ENCODE measurements at regions not wholly inside any gene's neighbourhood (a gene's known extent, or its start where the extent isn't known, plus 50 kb on each side); places are given as distances from the start of the nearest gene placed in this dataset.
"Not testable (repeated sequence)": the region's sequence is repeated elsewhere in the genome, so short reads cannot be mapped to it uniquely, and the experiment has no call there.

GRCh38 chr1:146400173-146401121, 171.6 kb upstream of the NOTCH2NLA start:
- H3K36me3 Mint-ChIP-seq (ENCODE audit: low read depth); intact Hi-C loops (cut with micrococcal nuclease); DNase-seq (ENCODE audit: low spot score); H3K27me3 Mint-ChIP-seq (ENCODE audit: insufficient read depth); H3K9me3 Mint-ChIP-seq: not testable (repeated sequence)
- Mint-ChIP-seq H3K27ac (peak overlapping the region; percentile 84), H3K4me3 (peak overlapping the region; percentile 26), H3K4me1 (ENCODE audit: low read depth) (peaks cover 25% of the 10 kb centered on the region)

GRCh38 chr1:146399225-146399624, 170.4 kb upstream of the NOTCH2NLA start:
- peaks cover 25% of the 10 kb centered on the region for H3K4me1 Mint-ChIP-seq (ENCODE audit: low read depth)
- H3K27ac Mint-ChIP-seq; H3K27me3 Mint-ChIP-seq (ENCODE audit: insufficient read depth); DNase-seq (ENCODE audit: low spot score); H3K9me3 Mint-ChIP-seq; H3K36me3 Mint-ChIP-seq (ENCODE audit: low read depth); intact Hi-C loops (cut with micrococcal nuclease); H3K4me3 Mint-ChIP-seq: not testable (repeated sequence)

- H3K9me3 Mint-ChIP-seq; H3K27me3 Mint-ChIP-seq (ENCODE audit: insufficient read depth); H3K27ac Mint-ChIP-seq; H3K4me3 Mint-ChIP-seq; intact Hi-C loops (cut with micrococcal nuclease); DNase-seq (ENCODE audit: low spot score); H3K36me3 Mint-ChIP-seq (ENCODE audit: low read depth): not testable (repeated sequence)
- H3K4me1 Mint-ChIP-seq (ENCODE audit: low read depth): peaks cover 23% of the 10 kb centered on the region
These were observed 168.0 kb upstream of the NOTCH2NLA start for GRCh38 chr1:146396801-146397200.

- peaks cover 18% of the 10 kb centered on the region for H3K4me1 Mint-ChIP-seq (ENCODE audit: low read depth)
- DNase-seq (ENCODE audit: low spot score); H3K4me3 Mint-ChIP-seq; intact Hi-C loops (cut with micrococcal nuclease); H3K9me3 Mint-ChIP-seq; H3K27ac Mint-ChIP-seq; H3K27me3 Mint-ChIP-seq (ENCODE audit: insufficient read depth); H3K36me3 Mint-ChIP-seq (ENCODE audit: low read depth): not testable (repeated sequence)
These were observed 167.4 kb upstream of the NOTCH2NLA start for GRCh38 chr1:146396242-146396641.

GRCh38 chr1:146393796-146394195, 165.0 kb upstream of the NOTCH2NLA start:
- H3K36me3 Mint-ChIP-seq (ENCODE audit: low read depth); H3K27me3 Mint-ChIP-seq (ENCODE audit: insufficient read depth); H3K9me3 Mint-ChIP-seq; DNase-seq (ENCODE audit: low spot score); intact Hi-C loops (cut with micrococcal nuclease); H3K4me3 Mint-ChIP-seq; H3K4me1 Mint-ChIP-seq (ENCODE audit: low read depth); H3K27ac Mint-ChIP-seq: not testable (repeated sequence)

- H3K9me3 Mint-ChIP-seq; DNase-seq (ENCODE audit: low spot score); H3K27me3 Mint-ChIP-seq (ENCODE audit: insufficient read depth); intact Hi-C loops (cut with micrococcal nuclease); H3K27ac Mint-ChIP-seq; H3K4me3 Mint-ChIP-seq; H3K36me3 Mint-ChIP-seq (ENCODE audit: low read depth); H3K4me1 Mint-ChIP-seq (ENCODE audit: low read depth): not testable (repeated sequence)
These were observed 164.3 kb upstream of the NOTCH2NLA start for GRCh38 chr1:146393154-146393553.

GRCh38 chr1:146389178-146389577, 160.4 kb upstream of the NOTCH2NLA start:
- H3K27ac Mint-ChIP-seq; H3K4me3 Mint-ChIP-seq; H3K9me3 Mint-ChIP-seq; H3K27me3 Mint-ChIP-seq (ENCODE audit: insufficient read depth); H3K36me3 Mint-ChIP-seq (ENCODE audit: low read depth); H3K4me1 Mint-ChIP-seq (ENCODE audit: low read depth); intact Hi-C loops (cut with micrococcal nuclease); DNase-seq (ENCODE audit: low spot score): not testable (repeated sequence)

GRCh38 chr1:146387750-146388469, 159.1 kb upstream of the NOTCH2NLA start:
- peak overlapping the region; percentile 98 for H3K27ac Mint-ChIP-seq
- H3K9me3 Mint-ChIP-seq; H3K27me3 Mint-ChIP-seq (ENCODE audit: insufficient read depth); DNase-seq (ENCODE audit: low spot score); H3K4me1 Mint-ChIP-seq (ENCODE audit: low read depth); H3K36me3 Mint-ChIP-seq (ENCODE audit: low read depth); intact Hi-C loops (cut with micrococcal nuclease): not testable (repeated sequence)
- H3K4me3 Mint-ChIP-seq: peak overlapping the region; percentile 81

GRCh38 chr1:146386851-146387749, 158.3 kb upstream of the NOTCH2NLA start:
- Mint-ChIP-seq H3K4me3 (peak overlapping the region; percentile 81), H3K27ac (peak overlapping the region; percentile 98)
- H3K9me3 Mint-ChIP-seq; H3K27me3 Mint-ChIP-seq (ENCODE audit: insufficient read depth); H3K36me3 Mint-ChIP-seq (ENCODE audit: low read depth); intact Hi-C loops (cut with micrococcal nuclease); H3K4me1 Mint-ChIP-seq (ENCODE audit: low read depth): not testable (repeated sequence)
- DNase-seq (ENCODE audit: low spot score): peak; percentile 39

GRCh38 chr1:146381196-146381595, 152.4 kb upstream of the NOTCH2NLA start:
- H3K4me3 Mint-ChIP-seq; DNase-seq (ENCODE audit: low spot score); H3K4me1 Mint-ChIP-seq (ENCODE audit: low read depth); H3K27ac Mint-ChIP-seq; H3K36me3 Mint-ChIP-seq (ENCODE audit: low read depth); intact Hi-C loops (cut with micrococcal nuclease); H3K9me3 Mint-ChIP-seq; H3K27me3 Mint-ChIP-seq (ENCODE audit: insufficient read depth): not testable (repeated sequence)

GRCh38 chr1:146376708-146377496, 148.1 kb upstream of the NOTCH2NLA start:
- Mint-ChIP-seq H3K4me3 (peak overlapping the region; percentile 81), H3K27ac (peak overlapping the region; percentile 97), H3K4me1 (ENCODE audit: low read depth) (peaks cover 14% of the 10 kb centered on the region)
- DNase-seq (ENCODE audit: low spot score): peak; percentile 76
- H3K27me3 Mint-ChIP-seq (ENCODE audit: insufficient read depth); H3K36me3 Mint-ChIP-seq (ENCODE audit: low read depth); H3K9me3 Mint-ChIP-seq; intact Hi-C loops (cut with micrococcal nuclease): not testable (repeated sequence)

- Mint-ChIP-seq H3K4me1 (ENCODE audit: low read depth) (peaks cover 14% of the 10 kb centered on the region), H3K4me3 (peak overlapping the region; percentile 81), H3K27ac (peak overlapping the region; percentile 97)
- H3K36me3 Mint-ChIP-seq (ENCODE audit: low read depth); H3K27me3 Mint-ChIP-seq (ENCODE audit: insufficient read depth); intact Hi-C loops (cut with micrococcal nuclease); H3K9me3 Mint-ChIP-seq: not testable (repeated sequence)
- peak; percentile 84 for DNase-seq (ENCODE audit: low spot score)
These were observed 147.5 kb upstream of the NOTCH2NLA start for GRCh38 chr1:146376309-146376707.

Data from activated T-helper 1 cell treated with anti-CD3 and anti-CD28 coated beads, Interleukin-12 subunit alpha, Interleukin-12 subunit beta, Interleukin-2, Interleukin-4 antibody, amounts not matched to agents 30 ng/mL and 10 ng/mL and 1 ng/mL, durations not matched to agents 14 hours and 24 hours and 36 hours (primary cell).